HFF-Myc (cell line): ENCODE measurements at regions not wholly inside any gene's neighbourhood (a gene's known extent, or its start where the extent isn't known, plus 50 kb on each side); places are given as distances from the start of the nearest gene placed in this dataset.

Experiments used
- DNase-seq: peaks from one replicate; pipeline ENCODE4 v3.0.0-alpha.2; 2011; ENCODE audit warnings: low read depth; ENCODE audit errors: extremely low read depth
- H3K4me3 ChIP-seq: replicated peaks from 2 replicates; pipeline ENCODE4 v1.5.1; 2011; ENCODE audit warnings: low read depth, mild to moderate bottlenecking, control low read depth, low read length
- TF ChIP-seq, protein P1 (sequence below): IDR thresholded peaks from 2 replicates; pipeline ENCODE4 v1.5.1; 2012; ENCODE audit warnings: mild to moderate bottlenecking, low read depth, low read length, control low read depth; ENCODE audit errors: missing control alignments

DNA sequence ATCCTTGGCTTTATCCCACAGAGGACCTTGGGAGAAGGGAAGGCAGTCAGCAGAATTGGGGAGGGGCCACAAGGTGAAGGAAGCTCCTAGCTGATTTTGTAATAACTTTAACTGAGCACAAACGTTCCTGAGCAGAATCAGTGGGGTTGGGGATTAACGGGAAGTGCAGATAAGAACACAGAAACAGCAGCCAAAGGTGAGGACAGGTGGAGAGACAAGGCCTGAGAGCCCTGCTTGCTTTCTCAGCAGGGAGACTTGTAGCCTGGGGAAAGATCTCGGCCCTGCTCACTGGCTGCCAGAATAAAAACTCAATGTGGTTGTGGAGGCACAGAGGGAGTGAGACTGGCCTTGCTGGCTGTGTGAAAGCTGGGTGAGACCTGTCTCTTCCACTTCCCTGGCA is 265.2 kb upstream of the FAT3 start:
- H3K4me3 ChIP-seq: no peak overlapping the region
- TF ChIP-seq, protein P1, sequence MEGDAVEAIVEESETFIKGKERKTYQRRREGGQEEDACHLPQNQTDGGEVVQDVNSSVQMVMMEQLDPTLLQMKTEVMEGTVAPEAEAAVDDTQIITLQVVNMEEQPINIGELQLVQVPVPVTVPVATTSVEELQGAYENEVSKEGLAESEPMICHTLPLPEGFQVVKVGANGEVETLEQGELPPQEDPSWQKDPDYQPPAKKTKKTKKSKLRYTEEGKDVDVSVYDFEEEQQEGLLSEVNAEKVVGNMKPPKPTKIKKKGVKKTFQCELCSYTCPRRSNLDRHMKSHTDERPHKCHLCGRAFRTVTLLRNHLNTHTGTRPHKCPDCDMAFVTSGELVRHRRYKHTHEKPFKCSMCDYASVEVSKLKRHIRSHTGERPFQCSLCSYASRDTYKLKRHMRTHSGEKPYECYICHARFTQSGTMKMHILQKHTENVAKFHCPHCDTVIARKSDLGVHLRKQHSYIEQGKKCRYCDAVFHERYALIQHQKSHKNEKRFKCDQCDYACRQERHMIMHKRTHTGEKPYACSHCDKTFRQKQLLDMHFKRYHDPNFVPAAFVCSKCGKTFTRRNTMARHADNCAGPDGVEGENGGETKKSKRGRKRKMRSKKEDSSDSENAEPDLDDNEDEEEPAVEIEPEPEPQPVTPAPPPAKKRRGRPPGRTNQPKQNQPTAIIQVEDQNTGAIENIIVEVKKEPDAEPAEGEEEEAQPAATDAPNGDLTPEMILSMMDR: no peak
- DNase-seq: no peak

DNA sequence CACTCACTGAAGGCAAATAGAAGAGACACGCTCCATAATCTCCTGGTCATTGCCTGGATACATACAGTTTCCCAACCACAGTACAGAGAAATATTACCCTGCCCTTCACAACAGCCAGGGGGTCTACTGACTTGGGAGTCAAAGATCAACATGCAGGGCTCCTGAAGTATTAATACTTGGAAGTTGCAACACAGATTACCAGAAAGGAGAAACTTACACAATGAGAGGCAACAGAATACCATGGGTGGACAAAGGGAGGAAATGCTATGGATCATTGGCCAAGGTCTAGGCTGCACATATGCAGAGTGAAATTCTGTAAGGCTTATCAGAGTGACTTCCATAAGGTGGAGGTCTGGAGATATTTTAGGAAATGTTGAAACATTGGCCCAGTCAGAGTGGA is 267.9 kb upstream of the FAT3 start:
- H3K4me3 ChIP-seq: no peak overlapping the region
- TF ChIP-seq, protein P1: no peak
- no peak for DNase-seq

DNA sequence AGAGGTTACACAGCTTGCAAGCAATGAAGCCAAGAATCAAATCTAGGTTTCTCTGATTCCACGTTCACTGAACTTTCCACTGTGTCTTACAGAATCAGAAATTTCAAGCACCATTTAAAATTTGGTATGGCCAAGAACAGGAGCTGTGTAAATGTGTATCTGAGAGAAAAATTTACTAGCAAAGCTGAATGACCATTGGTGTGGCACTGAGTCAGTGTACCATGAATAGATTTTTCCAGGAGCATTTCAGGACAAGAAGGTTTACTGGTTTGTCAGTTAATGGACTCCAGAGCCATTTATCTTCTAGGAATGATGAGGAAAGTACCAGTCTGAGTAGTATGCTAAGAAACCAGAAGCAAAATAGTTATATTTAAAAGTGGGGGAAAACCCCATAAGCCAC is 269.4 kb upstream of the FAT3 start:
- no peak overlapping the region for H3K4me3 ChIP-seq
- DNase-seq: no peak
- TF ChIP-seq, protein P1: no peak

DNA sequence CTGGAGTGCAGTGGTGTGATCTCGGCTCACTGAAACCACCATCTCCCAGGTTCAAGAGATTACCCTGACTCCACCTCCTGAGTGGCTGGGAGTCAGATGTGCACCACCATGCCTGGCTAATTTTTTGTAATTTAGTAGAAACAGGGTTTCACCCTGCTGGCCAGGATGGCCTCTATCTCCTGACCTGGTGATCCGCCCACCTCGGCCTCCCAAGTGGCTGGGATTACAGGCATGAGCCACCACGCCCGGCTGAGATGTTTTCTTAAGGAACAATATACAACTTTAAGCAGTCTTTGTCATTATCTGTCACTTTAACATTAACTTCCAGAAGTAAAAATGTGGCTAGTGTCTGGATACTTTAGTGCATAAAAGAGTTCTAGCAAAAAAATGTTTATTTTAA is 272.6 kb upstream of the FAT3 start:
- TF ChIP-seq, protein P1: no peak
- no peak overlapping the region for H3K4me3 ChIP-seq
- no peak for DNase-seq

DNA sequence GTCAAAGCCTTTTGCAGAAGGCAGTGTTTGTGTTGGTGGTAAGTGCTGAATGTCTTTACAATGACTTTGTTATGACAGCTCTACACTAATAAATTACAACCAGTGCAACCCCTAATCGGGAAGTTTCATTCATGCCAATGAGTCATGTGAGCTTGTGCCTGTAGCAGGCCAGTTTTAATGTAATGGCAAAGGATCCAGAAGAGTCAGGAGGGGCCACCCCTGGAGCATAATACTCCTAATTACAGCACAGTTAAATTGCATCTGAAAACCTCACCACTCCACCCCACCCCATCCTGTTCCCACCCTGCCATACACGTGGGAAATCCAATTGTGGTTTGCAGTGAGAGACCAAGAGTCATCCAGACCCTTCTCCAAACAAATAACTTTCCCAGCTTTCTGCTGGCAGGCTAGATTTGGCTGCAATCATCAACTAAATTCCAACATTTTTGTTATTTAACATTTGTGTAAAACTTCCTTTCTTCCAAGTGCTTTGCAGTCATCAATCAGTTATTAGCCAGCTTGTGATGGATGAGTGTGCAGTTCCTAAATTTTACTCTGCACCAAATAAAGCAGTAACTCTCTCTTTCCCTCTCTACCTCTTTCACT is 277.3 kb upstream of the FAT3 start:
- TF ChIP-seq, protein P1: no peak
- no peak overlapping the region for H3K4me3 ChIP-seq
- no peak for DNase-seq

DNA sequence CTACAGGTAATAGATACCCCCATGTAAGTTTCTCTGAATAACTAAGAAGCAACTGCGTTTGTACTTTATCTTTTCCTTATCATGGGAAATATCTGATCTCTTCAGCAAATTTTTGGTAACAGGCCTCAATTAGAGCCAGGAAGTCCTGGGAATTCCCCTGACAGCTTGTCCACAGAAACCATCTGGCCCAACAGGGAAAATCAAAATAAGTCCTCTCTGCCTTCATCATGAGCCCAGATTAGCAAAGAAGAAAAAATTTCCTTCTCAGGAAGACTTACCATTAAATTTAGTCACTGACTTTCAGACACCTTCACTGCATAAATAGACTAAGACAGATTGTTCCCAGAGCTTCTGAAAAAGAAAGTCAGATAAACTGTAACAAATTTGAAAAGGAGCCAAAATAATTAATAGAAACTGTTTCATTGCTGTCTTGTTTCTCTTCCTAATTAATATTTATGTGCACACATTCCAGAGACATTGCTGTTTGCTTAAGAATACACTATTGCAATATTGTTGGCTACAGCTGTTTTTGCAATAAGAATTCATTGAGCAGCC is 278.1 kb upstream of the FAT3 start:
- H3K4me3 ChIP-seq: no peak overlapping the region
- TF ChIP-seq, protein P1: no peak
- no peak for DNase-seq

DNA sequence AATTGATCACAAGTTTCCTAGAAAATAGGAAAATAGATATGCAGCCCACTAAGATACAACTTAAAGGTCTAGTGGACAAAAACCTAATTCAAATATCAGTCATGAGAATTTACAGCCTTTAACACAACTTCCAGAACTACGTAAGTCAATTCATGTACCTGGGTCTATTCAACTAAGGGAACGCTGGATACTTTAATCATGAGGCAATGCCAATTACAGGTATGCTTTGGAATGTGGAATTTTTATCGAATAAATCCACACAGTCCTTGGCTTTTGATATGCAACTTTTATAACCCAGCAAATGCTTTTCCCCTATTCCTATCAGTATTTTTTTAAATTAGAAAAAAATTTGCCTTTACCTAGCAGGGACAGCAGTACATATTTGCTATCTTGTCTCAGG is 289.5 kb upstream of the FAT3 start:
- TF ChIP-seq, protein P1: no peak
- DNase-seq: no peak
- H3K4me3 ChIP-seq: no peak overlapping the region
